A549 (cell line): ENCODE measurements at regions not wholly inside any gene's neighbourhood (a gene's known extent, or its start where the extent isn't known, plus 50 kb on each side); places are given as distances from the start of the nearest gene placed in this dataset.
A peak's percentile ranks its signal among the peaks of the same experiment; 100 is the strongest.

Experiments
- ATAC-seq, 2 experiments: fragments of 200-7000 bp in 1 of 2; fragments of >200 bp in 1 of 2; cut with Nextera tagmentation in 1 of 2; cut with Tn5 transposase in 1 of 2; 3 replicates each; pipeline versions ENCODE4 v1.8.0 to v1.9.1; 2018 to 2020; ENCODE audit warnings: mild to moderate bottlenecking in 1 of 2, moderate library complexity in 1 of 2
- CTCF ChIA-PET: fragments of 300-600 bp; sonication (Branson Sonifier 250); formaldehyde crosslinking; extraction: SDS; loops from one replicate; lab custom pipeline; 2021; ENCODE audit warnings: antibody characterized with exemption, inconsistent platforms; lab: Yijun Ruan, JAX
- POLR2A ChIA-PET: fragments of 350-600 bp; formaldehyde crosslinking; extraction: SDS; loops from one replicate; lab custom pipeline; 2021; ENCODE audit warnings: antibody characterized with exemption, inconsistent platforms; lab: Yijun Ruan, JAX
- DNase-seq, 2 experiments: peaks; one replicate each; pipeline versions ENCODE4 v3.0.0 to v3.0.0-alpha.2; 2011 to 2016; ENCODE audit warnings: low read depth in 1 of 2, low spot score in 1 of 2
- FAIRE-seq: peaks from 2 replicates; lab custom pipeline; 2011; peaks lifted over from hg19 to GRCh38; lab: Jason Lieb, UNC
- H3K27ac ChIP-seq, 2 experiments: fragments of >200 bp; sonication (Bioruptor Twin); formaldehyde crosslinking; 3 replicates each; pipeline ENCODE4 v1.5.1; 2016 to 2017
- H3K4me1 ChIP-seq: fragments of >200 bp; sonication (Bioruptor Twin); formaldehyde crosslinking; 3 replicates; pipeline ENCODE4 v1.6.1; 2016
- H3K4me2 ChIP-seq: fragments of >200 bp; sonication (Bioruptor Twin); formaldehyde crosslinking; 3 replicates; pipeline ENCODE4 v1.6.1; 2016
- H3K4me3 ChIP-seq: fragments of >200 bp; sonication (Bioruptor Twin); formaldehyde crosslinking; 3 replicates; pipeline ENCODE4 v1.5.1; 2016
- H3K9me3 ChIP-seq: fragments of >200 bp; sonication (Bioruptor Twin); formaldehyde crosslinking; 3 replicates; pipeline ENCODE4 v1.6.1; 2016
- BHLHE40 ChIP-seq: IDR thresholded peaks from 2 replicates; pipeline ENCODE4 v1.6.1; 2012; ENCODE audit warnings: low read depth, low read length, inconsistent platforms
- CBX2 ChIP-seq: fragments of 200-600 bp; sonication (generic); IDR thresholded peaks from 2 replicates; pipeline ENCODE4 v1.6.1; 2016; ENCODE audit warnings: low read depth, mild to moderate bottlenecking, borderline replicate concordance
- CBX8 ChIP-seq: fragments of 200-600 bp; sonication (generic); IDR thresholded peaks from 2 replicates; pipeline ENCODE4 v1.6.1; 2016
- CEBPB ChIP-seq, 2 experiments: fragments of >200 bp in 1 of 2; sonication (Bioruptor Twin) in 1 of 2; formaldehyde crosslinking in 1 of 2; IDR thresholded peaks; 2 replicates each; pipeline ENCODE4 v1.6.1; 2012 to 2016
- EHF ChIP-seq: fragments of 250-450 bp; sonication (Bioruptor Pico); IDR thresholded peaks from 2 replicates; pipeline ENCODE4 v1.5.0; 2020; ENCODE audit warnings: mild to moderate bottlenecking
- EP300 ChIP-seq, 2 experiments: fragments of >200 bp; sonication (Bioruptor Twin); formaldehyde crosslinking; IDR thresholded peaks; 2 replicates in 1 of 2; 3 replicates in 1 of 2; pipeline ENCODE4 v1.6.1; 2016 to 2017
- FOSB ChIP-seq: fragments of 250-450 bp; sonication (Bioruptor Pico); IDR thresholded peaks from 2 replicates; pipeline ENCODE4 v1.5.0; 2020; ENCODE audit warnings: mild to moderate bottlenecking, moderate library complexity
- FOSL2 ChIP-seq, 2 experiments: fragments of 450-650 bp in 1 of 2; fragments of >200 bp in 1 of 2; sonication (Bioruptor Twin) in 1 of 2; formaldehyde crosslinking; IDR thresholded peaks; 2 replicates each; pipeline versions ENCODE4 v1.5.0 to v1.6.1; 2016 to 2020; ENCODE audit warnings: mild to moderate bottlenecking in 1 of 2, moderate library complexity in 1 of 2
- FOXS1 ChIP-seq: fragments of 250-450 bp; sonication (Bioruptor Pico); IDR thresholded peaks from 2 replicates; pipeline ENCODE4 v1.5.0; 2020; ENCODE audit warnings: mild to moderate bottlenecking, moderate library complexity
- HOXB5 ChIP-seq: fragments of 250-450 bp; sonication (Bioruptor Pico); IDR thresholded peaks from 2 replicates; pipeline ENCODE4 v1.5.0; 2020; ENCODE audit warnings: mild to moderate bottlenecking, moderate library complexity
- JUN ChIP-seq, 2 experiments: fragments of >200 bp; sonication (Bioruptor Twin); formaldehyde crosslinking; IDR thresholded peaks; 2 replicates in 1 of 2; 3 replicates in 1 of 2; pipeline ENCODE4 v1.6.1; 2016 to 2017
- JUNB ChIP-seq: fragments of >200 bp; sonication (Bioruptor Twin); formaldehyde crosslinking; IDR thresholded peaks from 2 replicates; pipeline ENCODE4 v1.6.1; 2016
- KDM5A ChIP-seq: fragments of 200-600 bp; sonication (generic); IDR thresholded peaks from 2 replicates; pipeline ENCODE4 v1.6.1; 2016; ENCODE audit warnings: antibody characterized with exemption, mild to moderate bottlenecking
- MAFK ChIP-seq: fragments of 450-650 bp; IDR thresholded peaks from 2 replicates; pipeline ENCODE4 v1.6.1; 2014; ENCODE audit not compliant: partially characterized antibody
- MAX ChIP-seq: IDR thresholded peaks from 2 replicates; pipeline ENCODE4 v1.6.1; 2012
- NPAS2 ChIP-seq: fragments of 250-450 bp; sonication (Bioruptor Pico); IDR thresholded peaks from 2 replicates; pipeline ENCODE4 v1.8.0; 2022; ENCODE audit warnings: mild to moderate bottlenecking, moderate library complexity, borderline replicate concordance
- POLR2AphosphoS2 ChIP-seq: conservative IDR thresholded peaks from 2 replicates; pipeline ENCODE4 v1.6.1; 2012; ENCODE audit warnings: low read length, improper control_type of control experiment, inconsistent platforms
- RCOR1 ChIP-seq: fragments of 150-350 bp; IDR thresholded peaks from 2 replicates; pipeline ENCODE4 v1.6.1; 2014; ENCODE audit warnings: antibody characterized with exemption, low read length, low read depth
- REST ChIP-seq: fragments of 200-600 bp; sonication (generic); IDR thresholded peaks from 2 replicates; pipeline ENCODE4 v1.6.1; 2016; ENCODE audit warnings: antibody characterized with exemption, mild to moderate bottlenecking, moderate library complexity
- TP53 ChIP-seq: fragments of 250-450 bp; sonication (Bioruptor Pico); IDR thresholded peaks from 2 replicates; pipeline ENCODE4 v1.5.0; 2021; ENCODE audit warnings: mild to moderate bottlenecking, moderate library complexity
- ZNF302 ChIP-seq: fragments of 250-450 bp; sonication (Bioruptor Pico); IDR thresholded peaks from 2 replicates; pipeline ENCODE4 v1.9.0; 2021; ENCODE audit warnings: inconsistent platforms, mild to moderate bottlenecking, moderate library complexity
- ZSCAN20 ChIP-seq: fragments of 250-450 bp; sonication (Bioruptor Pico); IDR thresholded peaks from 2 replicates; pipeline ENCODE4 v1.8.0; 2022; ENCODE audit warnings: mild to moderate bottlenecking, moderate library complexity
- WGBS: methylation state at CpG from one replicate; pipeline ENCODE4 v1.1.6; 2017; ENCODE audit errors: missing lambda C conversion rate; 5-methylcytosine and 5-hydroxymethylcytosine counted together
- TF ChIP-seq, protein P1 (sequence below): fragments of >200 bp; sonication (Bioruptor Twin); formaldehyde crosslinking; IDR thresholded peaks from 3 replicates; pipeline ENCODE4 v1.6.1; 2016

GRCh38 chr6:53432318-53433161 is 83.8 kb upstream of the ELOVL5 start:
- H3K4me2 ChIP-seq, result peak overlapping the region; percentile 65
- TF ChIP-seq EP300 (IDR thresholded peaks at IDR 0.05), result peak in 1 of 2 experiments; percentile 10; a peak in 1 of 5 replicates
- no peak for TF ChIP-seq CBX2
- TF ChIP-seq CEBPB (IDR thresholded peaks at IDR 0.05), result peak; percentile 56 to 77; a peak in 3 of 4 replicates
- TF ChIP-seq FOSL2 (IDR thresholded peaks at IDR 0.05), result peak; percentile 38; the same call in 1 of the 2 replicates
- TF ChIP-seq FOSL2 (CRISPR knock-in tag; IDR thresholded peaks at IDR 0.05), result peak; percentile 68
- TF ChIP-seq JUNB, result peak; percentile 32; the same call in 1 of the 2 replicates
- DNase-seq, result peak in 1 of 2 experiments; percentile 63
- H3K4me3 ChIP-seq, result no peak overlapping the region
- 50% methylated on average over 8 of the region's 8 CpGs for WGBS
- no peaks in the 10 kb centered on the region for H3K9me3 ChIP-seq
- ChIA-PET POLR2A (no interaction called here), CTCF (interaction anchor here (1.4 to 2.5 kb wide), 4 partner anchors 15 to 328 kb away, joined by 3 to 22 read pairs (median 4); no protein-coding TSS in a partner anchor)
- peak overlapping the region in 1 of 2 experiments; percentile 72; a peak in 3 of 6 replicates for H3K27ac ChIP-seq
- FAIRE-seq, result no peak
- peaks cover 21% of the 10 kb centered on the region for H3K4me1 ChIP-seq
- peak; percentile 83 to 84 for ATAC-seq

DNA sequence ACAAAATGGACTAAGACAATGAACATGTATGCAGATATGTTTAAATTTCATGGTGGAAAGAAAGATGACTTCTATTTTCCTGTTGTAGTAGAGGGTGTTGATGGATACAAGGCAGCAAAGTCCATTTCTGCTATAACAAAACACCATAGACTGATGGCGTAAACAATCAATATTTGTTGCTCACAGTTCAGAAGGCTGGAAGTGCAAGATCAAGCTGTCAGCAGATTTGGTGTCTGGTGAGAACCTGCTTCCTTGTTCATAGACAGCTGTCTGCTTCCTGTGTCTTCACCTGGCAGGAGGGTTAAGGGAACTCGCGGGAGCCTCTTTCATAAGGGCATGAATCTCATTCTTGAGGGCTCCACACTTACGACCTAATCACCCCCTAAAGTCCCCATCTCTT is 83.0 kb upstream of the ELOVL5 start:
- no peaks in the 10 kb centered on the region for H3K9me3 ChIP-seq
- no peak for FAIRE-seq
- TF ChIP-seq CBX8 (no peak), ZSCAN20 (CRISPR knock-in tag) (no peak), MAX (no peak), EHF (no peak), POLR2AphosphoS2 (no peak), FOXS1 (no peak), HOXB5 (CRISPR knock-in tag) (no peak), FOSB (no peak), RCOR1 (no peak)
- no peak for ATAC-seq
- CTCF ChIA-PET, result interaction anchor here (2.5 kb wide), 1 partner anchor 259 kb away, joined by 22 read pairs; no protein-coding TSS in a partner anchor
- H3K27ac ChIP-seq, result peak overlapping the region in 1 of 2 experiments; percentile 72; a peak in 3 of 6 replicates
- no peak overlapping the region for H3K4me3 ChIP-seq
- peaks cover 17% of the 10 kb centered on the region for H3K4me1 ChIP-seq
- 92% methylated on average over 4 of the region's 4 CpGs for WGBS
- DNase-seq, result no peak
- POLR2A ChIA-PET, result no interaction called here
- no peak overlapping the region for H3K4me2 ChIP-seq

- ChIA-PET POLR2A (no interaction called here), CTCF (interaction anchor here (2.4 to 2.9 kb wide), 3 partner anchors 17 to 259 kb away, joined by 7 to 10 read pairs (median 7); no protein-coding TSS in a partner anchor)
- H3K9me3 ChIP-seq, result no peaks in the 10 kb centered on the region
- H3K4me3 ChIP-seq, result no peak overlapping the region
- FAIRE-seq (no peak), ATAC-seq (no peak), DNase-seq (no peak)
- peaks cover 17% of the 10 kb centered on the region for H3K4me1 ChIP-seq
- no peak overlapping the region for H3K27ac ChIP-seq
- TF ChIP-seq REST, result no peak
- TF ChIP-seq ZNF302 (CRISPR knock-in tag), result no peak
- TF ChIP-seq ZSCAN20 (CRISPR knock-in tag), result no peak
- no peak for TF ChIP-seq JUN (IDR thresholded peaks at IDR 0.05)
- no peak for TF ChIP-seq MAFK
- TF ChIP-seq TP53, result no peak
- TF ChIP-seq BHLHE40, result no peak
- no peak for TF ChIP-seq MAX
- no peak for TF ChIP-seq FOSB
- TF ChIP-seq NPAS2 (CRISPR knock-in tag), result no peak
- TF ChIP-seq KDM5A, result no peak
- TF ChIP-seq, protein P1, sequence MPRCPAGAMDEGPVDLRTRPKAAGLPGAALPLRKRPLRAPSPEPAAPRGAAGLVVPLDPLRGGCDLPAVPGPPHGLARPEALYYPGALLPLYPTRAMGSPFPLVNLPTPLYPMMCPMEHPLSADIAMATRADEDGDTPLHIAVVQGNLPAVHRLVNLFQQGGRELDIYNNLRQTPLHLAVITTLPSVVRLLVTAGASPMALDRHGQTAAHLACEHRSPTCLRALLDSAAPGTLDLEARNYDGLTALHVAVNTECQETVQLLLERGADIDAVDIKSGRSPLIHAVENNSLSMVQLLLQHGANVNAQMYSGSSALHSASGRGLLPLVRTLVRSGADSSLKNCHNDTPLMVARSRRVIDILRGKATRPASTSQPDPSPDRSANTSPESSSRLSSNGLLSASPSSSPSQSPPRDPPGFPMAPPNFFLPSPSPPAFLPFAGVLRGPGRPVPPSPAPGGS, result no peak
- no peak for TF ChIP-seq CBX8
- no peak for TF ChIP-seq RCOR1
- H3K4me2 ChIP-seq, result no peak overlapping the region
These were observed 80.7 kb upstream of the ELOVL5 start for GRCh38 chr6:53429401-53429800.
